ENCODE measurements at regions not wholly inside any gene's neighbourhood (a gene's known extent, or its start where the extent isn't known, plus 50 kb on each side); places are given as distances from the start of the nearest gene placed in this dataset.

DNA sequence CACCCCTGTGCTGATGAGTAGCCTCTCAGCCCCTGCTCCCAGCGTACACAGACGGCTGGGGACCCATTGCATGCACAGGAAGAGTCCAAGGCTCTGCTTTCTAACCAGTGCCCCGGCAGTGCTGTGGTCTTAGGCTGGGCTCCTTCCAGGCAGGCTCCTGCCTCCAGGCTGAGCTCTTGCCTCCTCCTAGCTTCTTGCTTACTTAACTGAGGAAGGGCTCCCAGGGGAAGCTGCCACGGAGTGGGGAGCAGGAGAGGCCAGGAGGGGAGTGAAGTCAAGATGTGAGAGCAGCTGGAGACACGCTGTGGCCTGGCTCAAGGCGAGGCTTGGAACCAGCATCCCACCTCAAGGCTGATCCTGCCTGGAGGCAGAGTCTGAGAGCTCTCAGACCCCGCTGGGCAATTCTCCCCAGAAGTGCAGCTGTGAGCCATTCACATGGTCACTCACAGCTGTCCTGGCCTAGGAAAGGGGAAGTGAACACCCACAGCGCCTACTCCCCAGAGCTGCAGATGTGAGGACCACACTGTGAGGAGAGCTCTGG is 141.0 kb downstream of the TBXT start:
- Histone ChIP-seq H3K4me3 (no peak overlapping the region), H3F3A (ENCODE audit: insufficient read depth) (peaks cover 24% of the 10 kb centered on the region), H3K79me2 (ENCODE audit: insufficient read depth) (no peaks in the 10 kb centered on the region), H2AFZ (no peak overlapping the region), H3K27me3 (replicated peaks; ENCODE audit: insufficient read depth) (no peaks in the 10 kb centered on the region), H3K36me3 (ENCODE audit: low read depth) (no peaks in the 10 kb centered on the region), H3K9me2 (ENCODE audit: insufficient read depth) (no peaks in the 10 kb centered on the region), H3K4me1 (ENCODE audit: insufficient read depth) (peaks cover 41% of the 10 kb centered on the region), H4K20me1 (ENCODE audit: insufficient read depth) (no peaks in the 10 kb centered on the region), H3K4me2 (ENCODE audit: unreplicated experiment) (no peak overlapping the region), H3K9ac (no peak overlapping the region), H3K9me3 (ENCODE audit: low read depth) (no peaks in the 10 kb centered on the region), H3K27ac (no peak overlapping the region)
- in situ Hi-C loops (cut with MboI): no loop called here
- WGBS, 2 experiments (ENCODE audit: low coverage in 1 of 2, low lambda C conversion rate in 2 of 2, missing lambda C conversion rate in 2 of 2): 72 to 76% methylated on average over 8 of the region's 8 CpGs
- TF ChIP-seq EZH2phosphoT487 (IDR thresholded peaks at IDR 0.05; ENCODE audit: insufficient read depth, low read depth) (no peak), EZH2 (IDR thresholded peaks at IDR 0.05; ENCODE audit: insufficient read depth, poor library complexity, severe bottlenecking) (no peak)
- no peak for DNase-seq

GRCh38 chr6:166025149-166025898 is 142.3 kb downstream of the TBXT start:
- Histone ChIP-seq H3K4me3 (peak overlapping the region; percentile 27; the same call in 1 of the 2 replicates), H3K9ac (peak overlapping the region; percentile 46), H3K79me2 (ENCODE audit: insufficient read depth) (no peaks in the 10 kb centered on the region), H3K4me1 (ENCODE audit: insufficient read depth) (peaks cover 41% of the 10 kb centered on the region), H3K36me3 (ENCODE audit: low read depth) (no peaks in the 10 kb centered on the region), H2AFZ (peak overlapping the region; percentile 66), H3F3A (ENCODE audit: insufficient read depth) (peaks cover 24% of the 10 kb centered on the region), H3K9me3 (ENCODE audit: low read depth) (no peaks in the 10 kb centered on the region), H4K20me1 (ENCODE audit: insufficient read depth) (no peaks in the 10 kb centered on the region), H3K9me2 (ENCODE audit: insufficient read depth) (no peaks in the 10 kb centered on the region), H3K27ac (peak overlapping the region; percentile 80), H3K27me3 (replicated peaks; ENCODE audit: insufficient read depth) (no peaks in the 10 kb centered on the region), H3K4me2 (ENCODE audit: unreplicated experiment) (peak overlapping the region; percentile 67)
- TF ChIP-seq EZH2phosphoT487 (IDR thresholded peaks at IDR 0.05; ENCODE audit: insufficient read depth, low read depth) (no peak), EZH2 (IDR thresholded peaks at IDR 0.05; ENCODE audit: insufficient read depth, poor library complexity, severe bottlenecking) (no peak)
- 42 to 45% methylated on average over 8 of the region's 8 CpGs for WGBS, 2 experiments (ENCODE audit: low coverage in 1 of 2, low lambda C conversion rate in 2 of 2, missing lambda C conversion rate in 2 of 2)
- in situ Hi-C loops (cut with MboI): no loop called here
- peak; percentile 91 for DNase-seq

GRCh38 chr6:166024252-166024651 is 143.4 kb downstream of the TBXT start:
- Histone ChIP-seq H2AFZ (no peak overlapping the region), H3K4me3 (no peak overlapping the region), H3K27ac (no peak overlapping the region), H3K9me2 (ENCODE audit: insufficient read depth) (no peaks in the 10 kb centered on the region), H4K20me1 (ENCODE audit: insufficient read depth) (no peaks in the 10 kb centered on the region), H3K79me2 (ENCODE audit: insufficient read depth) (no peaks in the 10 kb centered on the region), H3K9me3 (ENCODE audit: low read depth) (no peaks in the 10 kb centered on the region), H3K4me1 (ENCODE audit: insufficient read depth) (peaks cover 32% of the 10 kb centered on the region), H3K4me2 (ENCODE audit: unreplicated experiment) (no peak overlapping the region), H3F3A (ENCODE audit: insufficient read depth) (peaks cover 20% of the 10 kb centered on the region), H3K36me3 (ENCODE audit: low read depth) (no peaks in the 10 kb centered on the region), H3K27me3 (replicated peaks; ENCODE audit: insufficient read depth) (no peaks in the 10 kb centered on the region), H3K9ac (no peak overlapping the region)
- WGBS, 2 experiments (ENCODE audit: low coverage in 1 of 2, low lambda C conversion rate in 2 of 2, missing lambda C conversion rate in 2 of 2): 81 to 84% methylated on average over 7 to 8 of the region's 8 CpGs
- no peak for TF ChIP-seq EZH2 (IDR thresholded peaks at IDR 0.05; ENCODE audit: insufficient read depth, poor library complexity, severe bottlenecking)
- in situ Hi-C loops (cut with MboI): no loop called here
- DNase-seq: no peak

GRCh38 chr6:166023273-166023989 is 144.2 kb downstream of the TBXT start:
- Histone ChIP-seq H3K9me2 (ENCODE audit: insufficient read depth) (no peaks in the 10 kb centered on the region), H3F3A (ENCODE audit: insufficient read depth) (peaks cover 19% of the 10 kb centered on the region), H3K27ac (no peak overlapping the region), H3K27me3 (replicated peaks; ENCODE audit: insufficient read depth) (no peaks in the 10 kb centered on the region), H3K4me2 (ENCODE audit: unreplicated experiment) (no peak overlapping the region), H3K4me3 (no peak overlapping the region), H3K9me3 (ENCODE audit: low read depth) (no peaks in the 10 kb centered on the region), H3K4me1 (ENCODE audit: insufficient read depth) (peaks cover 29% of the 10 kb centered on the region), H2AFZ (no peak overlapping the region), H3K36me3 (ENCODE audit: low read depth) (no peaks in the 10 kb centered on the region), H3K9ac (no peak overlapping the region), H3K79me2 (ENCODE audit: insufficient read depth) (no peaks in the 10 kb centered on the region), H4K20me1 (ENCODE audit: insufficient read depth) (no peaks in the 10 kb centered on the region)
- no peak for TF ChIP-seq EZH2 (IDR thresholded peaks at IDR 0.05; ENCODE audit: insufficient read depth, poor library complexity, severe bottlenecking)
- TF ChIP-seq EZH2phosphoT487 (IDR thresholded peaks at IDR 0.05; ENCODE audit: insufficient read depth, low read depth): no peak
- no peak for DNase-seq
- WGBS, 2 experiments (ENCODE audit: low coverage in 1 of 2, low lambda C conversion rate in 2 of 2, missing lambda C conversion rate in 2 of 2): 69 to 71% methylated on average over 5 of the region's 5 CpGs
- in situ Hi-C loops (cut with MboI): no loop called here
